Upper lobe of left lung (tissue), 4 donors: ENCODE measurements at regions not wholly inside any gene's neighbourhood (a gene's known extent, or its start where the extent isn't known, plus 50 kb on each side); places are given as distances from the start of the nearest gene placed in this dataset.

Source experiments
- CTCF ChIP-seq, 6 experiments: fragments of 450-650 bp in 4 of 6; fragments of 200-600 bp in 2 of 6; sonication (generic) in 2 of 6; IDR thresholded peaks; one replicate each; pipeline ENCODE4 v1.5.1; 2016 to 2019; ENCODE audit warnings: antibody characterized with exemption in 6 of 6
- POLR2A ChIP-seq, 4 donors: fragments of 450-650 bp; IDR thresholded peaks; one replicate each; pipeline ENCODE4 v1.5.1; 2016 to 2017; ENCODE audit warnings: antibody characterized with exemption in 4 of 4, mild to moderate bottlenecking in 2 of 4
- POLR2AphosphoS5 ChIP-seq, 2 donors: sonication (generic); formaldehyde crosslinking; IDR thresholded peaks; one replicate each; pipeline ENCODE4 v1.5.1; 2017; ENCODE audit warnings: antibody characterized with exemption in 2 of 2

GRCh38 chr2:235183786-235184185, 232.0 kb downstream of the SH3BP4 start:
- TF ChIP-seq CTCF (IDR thresholded peaks at IDR 0.05) (no peak), POLR2AphosphoS5 (IDR thresholded peaks at IDR 0.05) (no peak), POLR2A (IDR thresholded peaks at IDR 0.05) (no peak)
